Smooth muscle cell of the brain vasculature (primary cell): ENCODE measurements at regions not wholly inside any gene's neighbourhood (a gene's known extent, or its start where the extent isn't known, plus 50 kb on each side); places are given as distances from the start of the nearest gene placed in this dataset.
"Not testable (repeated sequence)": the region's sequence is repeated elsewhere in the genome, so short reads cannot be mapped to it uniquely, and the experiment has no call there.

Source experiments
- DNase-seq: peaks from one replicate; pipeline ENCODE4 v3.0.0-alpha.2; 2012; ENCODE audit warnings: low read depth, low spot score

DNA sequence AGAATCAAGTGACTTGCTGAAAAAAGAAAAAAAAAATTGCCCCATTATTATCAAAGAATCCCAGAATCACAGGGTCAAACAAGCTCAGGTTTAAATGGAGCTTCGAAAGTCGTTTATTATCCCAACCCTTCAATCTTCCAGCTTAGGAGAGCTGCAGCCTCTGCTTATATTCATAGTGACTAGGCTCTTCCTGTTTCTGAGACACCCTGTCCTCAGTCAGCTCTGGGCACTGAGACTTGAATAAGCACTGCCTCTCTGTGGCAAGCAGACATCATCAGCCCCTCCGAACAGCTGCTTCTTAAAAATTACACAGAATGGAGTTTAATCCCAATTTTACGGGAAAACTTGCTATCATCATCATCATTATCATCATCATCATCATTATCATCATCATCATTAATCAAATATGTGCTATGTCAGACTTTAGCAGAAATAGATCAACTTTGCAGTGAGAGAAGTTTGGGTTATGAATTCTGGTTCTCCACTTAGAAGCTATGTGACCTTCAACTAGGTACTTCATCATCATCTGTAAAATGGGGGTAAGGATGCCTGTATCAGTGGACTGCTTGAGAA, 614.0 kb upstream of the SYNCRIP start:
- no peak for DNase-seq

DNA sequence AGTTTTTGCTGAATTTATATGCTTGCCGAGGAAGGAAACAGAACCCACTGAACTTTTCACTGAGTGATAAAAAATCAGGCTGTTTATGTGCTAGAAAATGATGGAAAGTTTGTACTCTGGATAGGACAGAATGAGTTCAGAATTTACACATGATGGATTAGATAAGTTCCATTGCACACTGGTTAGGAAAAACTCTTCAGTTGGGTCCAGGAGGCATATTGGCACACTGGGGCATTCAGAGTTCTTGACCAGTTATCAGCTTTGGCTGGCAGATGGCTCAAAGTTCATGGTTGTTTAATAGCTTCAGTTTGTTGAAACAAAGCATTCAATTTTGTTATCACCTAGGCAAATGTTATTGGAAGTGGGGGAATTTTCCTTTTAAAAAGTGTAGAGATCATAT, 613.3 kb upstream of the SYNCRIP start:
- no peak for DNase-seq

DNA sequence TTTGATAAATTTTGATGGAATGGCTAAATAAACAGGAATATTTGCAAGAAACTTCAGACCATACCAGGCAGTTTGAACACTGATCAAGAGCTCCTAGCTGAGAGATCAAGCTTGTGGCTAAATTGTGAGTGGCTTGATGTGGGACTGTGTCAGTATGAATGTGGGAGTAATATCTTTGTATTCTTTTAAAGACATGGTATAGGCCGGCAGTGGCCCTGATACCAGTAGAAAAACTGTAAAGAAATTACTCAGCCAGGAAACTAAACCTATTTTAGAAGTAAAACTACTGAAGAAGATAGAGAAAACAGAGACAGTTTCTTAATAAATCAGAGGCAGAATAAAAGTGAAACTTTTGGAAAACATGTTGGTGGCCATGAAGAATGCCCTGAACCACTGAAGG, 608.4 kb upstream of the SYNCRIP start:
- no peak for DNase-seq

DNA sequence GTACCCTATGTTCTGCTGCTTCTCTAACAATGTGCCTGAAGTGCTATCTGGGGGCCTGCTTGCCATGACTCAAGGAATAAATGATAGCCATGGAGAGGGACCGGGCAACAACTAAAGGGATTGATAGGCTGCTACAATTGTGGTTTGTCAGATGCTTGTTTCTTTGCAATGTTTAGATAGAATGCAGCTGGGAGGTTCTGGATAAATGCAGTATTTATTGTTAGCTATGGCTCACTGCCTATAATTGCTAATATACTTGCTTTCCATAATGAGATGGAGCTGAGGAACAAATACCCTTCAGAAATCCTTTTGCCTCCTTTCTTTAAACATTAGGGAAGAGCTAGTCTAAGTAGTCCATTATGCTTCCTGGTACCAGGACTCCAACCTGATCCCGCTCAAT, 575.2 kb upstream of the SYNCRIP start:
- no peak for DNase-seq

DNA sequence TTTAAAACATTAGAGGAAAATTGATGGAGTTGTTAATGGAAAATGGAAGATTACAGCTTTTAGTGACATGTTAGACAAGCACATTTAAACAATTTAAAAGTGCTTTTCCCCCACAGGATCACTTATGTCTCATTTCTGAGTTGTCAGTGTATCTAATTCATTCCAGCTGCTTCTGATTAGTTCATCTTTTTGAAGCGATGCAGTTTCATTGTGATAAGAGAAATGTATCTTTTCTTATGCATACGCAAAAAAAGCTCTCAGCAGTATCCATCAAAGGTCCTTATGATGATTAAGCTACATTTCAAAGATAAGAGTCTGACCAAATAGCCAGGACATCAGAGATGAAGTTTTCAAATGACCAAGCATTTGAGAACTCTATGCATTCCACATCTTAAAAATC, 572.6 kb upstream of the SYNCRIP start:
- no peak for DNase-seq

DNA sequence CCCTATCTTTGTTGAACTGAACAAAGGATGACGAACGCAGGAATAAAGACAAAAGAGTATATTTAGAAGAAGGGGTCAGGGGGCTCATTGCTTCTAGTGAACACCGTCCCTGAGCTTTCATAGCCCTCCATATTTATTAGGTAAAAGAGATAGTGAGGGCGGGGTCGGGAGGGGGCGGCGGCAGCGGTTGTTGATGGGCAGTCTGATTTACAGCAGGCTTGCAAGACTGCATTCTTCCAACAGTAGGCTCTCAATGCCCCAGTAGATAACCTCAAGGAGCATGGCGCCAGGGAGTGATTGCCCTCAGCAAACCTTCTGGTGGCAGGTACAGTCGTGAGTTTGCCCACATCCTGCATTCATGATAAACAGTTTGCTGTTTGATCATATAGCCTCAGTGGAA, 563.3 kb upstream of the SYNCRIP start:
- DNase-seq = no peak

DNA sequence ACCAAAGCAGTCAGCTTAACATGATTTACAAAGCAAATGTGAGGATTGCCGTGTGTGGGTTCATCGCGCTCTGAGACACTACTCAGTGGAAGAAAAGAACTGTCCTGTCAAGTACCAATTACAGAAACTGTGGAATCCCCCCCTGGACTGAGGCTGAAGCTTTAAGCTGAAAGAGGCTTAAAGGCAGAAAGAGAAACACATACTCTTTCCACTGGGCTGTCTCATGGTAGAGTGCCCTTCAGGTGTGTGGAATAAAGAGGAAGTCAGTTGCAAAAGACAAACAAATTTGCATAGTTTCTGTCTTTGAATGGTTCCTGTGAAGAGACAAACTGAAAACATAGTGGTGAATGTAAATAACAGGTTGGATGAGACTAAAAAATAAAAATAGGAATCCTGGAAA, 560.4 kb upstream of the SYNCRIP start:
- no peak for DNase-seq

DNA sequence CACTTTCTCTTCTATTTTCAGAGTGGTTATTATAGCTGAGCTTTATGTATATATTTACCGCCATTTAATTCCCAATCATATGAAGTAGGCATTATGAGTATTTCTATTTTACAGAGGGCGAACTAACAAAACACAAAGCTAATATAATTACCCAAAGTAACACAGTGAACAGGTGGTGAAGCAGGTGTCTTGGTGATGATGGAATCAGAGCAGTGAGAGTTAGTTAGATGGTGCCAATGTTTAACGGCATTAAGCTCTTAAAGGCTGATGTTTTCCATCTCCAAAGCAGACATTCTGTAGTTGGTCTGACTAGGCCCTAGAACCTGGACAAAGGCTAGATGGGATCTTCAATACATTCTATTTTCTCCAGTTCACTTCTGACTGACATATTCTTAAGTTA, 551.1 kb upstream of the SYNCRIP start:
- no peak for DNase-seq

DNA sequence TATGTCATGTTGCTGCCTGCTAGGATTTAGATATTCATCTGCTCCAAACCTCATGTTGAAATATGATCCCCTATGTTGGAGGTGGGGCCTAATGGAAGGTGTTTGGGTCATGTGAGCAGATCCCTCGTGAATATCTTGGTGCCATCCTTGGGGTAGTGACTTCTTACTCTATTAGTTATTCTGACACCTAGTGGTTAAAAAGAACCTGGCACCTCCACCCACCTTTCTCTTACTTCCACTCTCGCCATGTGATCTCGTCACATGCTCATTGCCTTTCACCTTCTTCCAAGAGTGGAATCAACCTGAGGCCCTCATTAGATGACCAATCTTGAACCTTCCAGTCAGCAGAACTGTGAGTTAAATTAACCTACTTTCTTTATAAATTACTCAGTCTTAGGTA, 549.4 kb upstream of the SYNCRIP start:
- no peak for DNase-seq

DNA sequence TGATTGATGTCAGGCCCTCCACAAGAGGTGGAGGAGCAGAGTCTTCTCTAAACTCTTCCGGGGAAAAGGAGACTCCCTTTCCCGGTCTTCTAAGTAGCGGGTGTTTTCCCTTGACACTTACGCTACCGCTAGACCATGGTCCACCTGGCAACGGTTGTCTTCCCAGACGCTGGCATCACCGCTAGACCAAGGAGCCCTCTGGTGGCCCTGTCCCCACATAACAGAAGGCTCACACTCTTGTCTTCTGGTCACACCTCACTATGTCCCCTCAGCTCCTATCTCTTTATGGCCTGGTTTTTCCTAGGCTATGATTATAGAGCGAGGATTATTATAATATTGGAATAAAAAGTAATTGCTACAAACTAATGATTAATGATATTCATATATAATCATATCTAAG, 532.5 kb upstream of the SYNCRIP start:
- not testable (repeated sequence) for DNase-seq

DNA sequence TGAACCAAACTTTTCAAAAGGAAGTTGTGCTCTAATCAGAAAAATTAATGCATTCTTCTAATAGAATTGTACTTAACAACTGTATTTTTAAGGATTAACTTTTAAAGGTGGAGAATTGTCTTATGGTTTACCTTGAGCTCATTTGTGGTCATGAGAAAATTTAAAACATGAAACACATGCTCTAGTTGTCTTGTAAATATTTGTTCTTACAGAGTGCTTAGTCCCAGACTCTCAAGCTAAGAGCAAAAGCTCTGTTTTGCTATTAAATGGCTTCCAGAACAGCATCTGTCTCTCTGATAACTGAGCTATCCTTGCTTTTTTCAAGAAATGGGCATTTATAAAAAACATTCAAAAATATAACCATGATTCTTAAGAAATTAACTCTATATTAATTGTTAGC, 512.2 kb upstream of the SYNCRIP start:
- no peak for DNase-seq

DNA sequence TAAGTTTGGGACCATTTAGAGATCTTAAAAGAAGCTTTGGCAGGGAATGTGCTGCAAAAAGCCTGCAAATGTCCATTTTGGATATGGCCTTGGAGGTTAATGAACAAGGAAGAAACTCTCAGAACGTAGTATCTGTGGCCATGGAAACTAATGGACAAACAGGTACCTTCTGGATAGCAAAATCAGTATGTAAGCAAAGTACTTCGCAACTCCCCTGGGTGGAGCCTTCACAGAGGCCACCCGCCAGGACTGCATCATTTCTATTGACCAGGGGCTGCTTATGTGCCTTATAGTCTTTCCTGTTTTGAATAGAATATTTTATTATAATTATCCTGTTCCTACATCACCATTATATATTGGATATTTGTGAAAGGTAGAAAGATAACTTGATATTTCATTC, 510.8 kb upstream of the SYNCRIP start:
- no peak for DNase-seq

DNA sequence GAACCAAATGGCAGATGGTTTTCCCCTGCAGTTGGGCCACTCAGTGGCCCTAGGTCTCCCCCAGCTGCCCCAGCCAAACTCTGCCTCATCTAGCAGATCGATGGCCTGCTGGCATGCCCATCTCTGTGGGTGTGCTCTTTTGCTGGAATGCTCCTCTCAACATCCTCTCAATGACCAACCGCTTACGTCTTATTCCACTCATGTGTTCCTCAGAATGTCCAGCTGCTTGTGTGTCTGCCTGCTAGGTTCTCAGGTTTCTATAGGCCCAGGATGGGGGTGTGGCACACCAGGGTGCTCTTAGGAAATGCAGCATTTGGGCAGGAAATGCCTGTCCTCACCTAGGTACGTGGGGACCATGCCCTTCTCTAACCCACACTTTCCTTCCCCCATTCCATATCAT, 509.9 kb upstream of the SYNCRIP start:
- DNase-seq = no peak

DNA sequence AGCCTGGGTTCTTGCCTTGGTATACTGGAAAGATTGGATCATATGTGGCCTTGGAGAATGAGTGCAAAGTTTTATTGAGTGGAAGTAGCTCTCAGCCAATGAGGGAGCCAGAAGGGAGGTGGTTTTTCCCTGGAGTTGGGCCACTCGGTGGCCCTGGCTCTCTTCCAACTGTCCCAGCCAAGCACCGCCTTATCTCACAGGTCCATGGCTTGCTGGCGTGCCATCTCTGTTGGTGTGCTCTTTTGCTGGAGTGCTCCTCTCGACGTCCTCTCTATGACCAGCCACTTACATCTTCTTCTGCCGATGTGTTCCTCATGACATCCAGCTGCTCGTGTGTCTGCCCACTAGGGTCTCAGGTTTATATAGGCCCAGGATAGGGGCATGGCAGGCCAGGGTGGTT, 505.9 kb upstream of the SYNCRIP start:
- DNase-seq = no peak

DNA sequence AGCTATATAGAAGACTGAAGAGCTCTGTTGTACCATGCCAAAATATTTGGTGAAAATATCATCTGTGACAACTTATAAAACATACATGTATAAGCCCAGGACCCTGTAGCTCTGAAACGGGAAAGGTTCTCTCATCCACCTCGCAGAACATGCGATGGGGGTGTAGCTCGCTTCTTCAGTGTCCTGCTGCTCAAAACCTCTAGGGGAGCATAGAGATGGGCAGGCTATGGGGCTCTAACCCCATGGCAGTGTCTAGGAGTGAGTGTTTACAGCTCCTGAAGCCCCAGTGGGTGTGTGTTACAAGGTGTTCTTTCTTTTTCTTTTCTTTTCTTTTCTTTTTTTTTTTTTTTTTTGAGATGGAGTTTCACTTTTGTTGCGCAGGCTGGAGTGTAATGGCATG, 505.2 kb upstream of the SYNCRIP start:
- no peak for DNase-seq

DNA sequence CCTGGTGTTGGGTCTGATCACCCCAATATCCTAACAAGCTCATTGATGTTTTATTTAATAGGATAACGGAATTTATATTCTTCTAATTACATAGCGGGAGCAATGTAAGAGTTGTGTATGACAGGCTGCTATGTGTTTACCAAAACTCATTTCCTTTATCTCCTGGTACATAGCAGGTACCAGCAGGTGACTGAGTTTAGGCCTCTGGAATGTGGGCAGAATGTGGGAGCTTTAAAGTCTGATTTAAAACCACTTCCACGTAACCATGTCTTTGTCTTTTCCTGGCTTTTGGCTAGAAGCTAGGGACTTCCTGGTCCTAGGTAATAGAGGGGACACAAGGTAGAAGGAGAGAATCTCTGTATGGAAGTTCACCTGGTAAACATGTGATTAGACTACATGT, 504.6 kb upstream of the SYNCRIP start:
- DNase-seq = no peak

DNA sequence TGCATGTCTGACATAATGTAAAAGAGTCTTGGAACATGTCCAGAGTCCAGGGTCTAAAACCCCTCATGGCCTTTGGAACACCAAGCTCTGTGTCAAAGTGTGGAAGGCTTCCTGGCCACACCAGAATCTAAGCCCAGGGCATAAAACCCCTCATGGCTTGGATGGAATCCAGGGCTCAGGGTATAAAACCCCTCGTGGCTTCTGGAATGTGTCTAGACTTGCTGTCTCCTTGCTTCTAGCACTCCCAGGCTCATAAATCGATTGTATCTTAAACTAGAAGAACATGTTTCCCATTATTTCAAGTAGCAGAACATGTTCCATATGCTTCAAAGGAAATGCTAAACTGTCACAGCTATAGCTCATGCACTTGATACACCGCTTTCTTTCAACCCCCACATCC, 504.1 kb upstream of the SYNCRIP start:
- not testable (repeated sequence) for DNase-seq

DNA sequence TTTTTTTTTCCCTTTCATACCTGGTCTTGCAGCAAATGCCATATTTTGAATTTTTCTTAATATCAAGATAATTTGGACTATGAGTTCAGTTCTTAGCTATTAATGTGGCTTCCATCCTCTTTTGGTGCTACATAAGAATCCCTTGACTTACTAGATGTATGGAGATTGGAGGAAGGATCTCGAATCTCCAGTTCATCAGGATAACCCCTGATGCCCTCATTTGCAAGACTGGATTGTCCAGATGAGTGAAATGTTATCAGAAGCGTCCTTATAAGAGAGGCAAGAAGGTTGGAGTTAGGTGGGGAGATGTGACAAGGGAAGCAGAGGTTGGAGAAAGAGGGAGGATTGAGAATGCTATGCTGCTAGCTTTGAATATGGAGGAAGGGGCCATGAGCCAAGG, 499.6 kb upstream of the SYNCRIP start:
- DNase-seq = no peak

DNA sequence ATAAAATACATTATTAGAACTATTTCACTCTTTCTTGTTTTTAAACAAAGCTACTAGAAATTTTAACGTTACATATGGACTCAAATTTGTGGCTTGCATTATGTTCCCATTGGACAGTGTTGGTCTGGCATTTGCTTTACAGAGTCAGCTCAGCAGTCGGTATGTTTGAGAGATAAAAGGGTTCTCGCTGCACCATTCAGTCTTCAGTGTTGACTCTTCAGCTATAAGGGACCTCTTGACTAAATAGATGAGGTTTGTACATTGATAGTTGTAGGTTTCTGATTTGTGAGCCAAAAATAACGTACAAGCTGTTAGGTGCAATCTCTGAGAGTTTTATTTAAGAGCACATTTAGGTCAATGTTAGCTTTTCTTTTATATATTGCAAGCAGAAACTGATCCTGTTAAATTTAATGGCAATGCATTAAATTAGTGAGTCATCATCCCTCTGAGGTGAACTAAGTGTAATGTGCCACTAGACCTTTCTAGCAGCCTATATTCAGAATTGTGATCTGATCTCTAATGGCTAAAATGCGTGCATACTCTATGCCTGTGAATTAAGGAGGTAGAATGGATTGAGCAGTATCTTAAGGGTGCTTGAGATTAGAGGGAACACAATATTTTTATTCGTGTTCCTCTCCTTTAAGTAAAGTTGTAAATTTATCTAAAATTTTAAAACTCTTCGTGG, 485.6 kb upstream of the SYNCRIP start:
- no peak for DNase-seq

DNA sequence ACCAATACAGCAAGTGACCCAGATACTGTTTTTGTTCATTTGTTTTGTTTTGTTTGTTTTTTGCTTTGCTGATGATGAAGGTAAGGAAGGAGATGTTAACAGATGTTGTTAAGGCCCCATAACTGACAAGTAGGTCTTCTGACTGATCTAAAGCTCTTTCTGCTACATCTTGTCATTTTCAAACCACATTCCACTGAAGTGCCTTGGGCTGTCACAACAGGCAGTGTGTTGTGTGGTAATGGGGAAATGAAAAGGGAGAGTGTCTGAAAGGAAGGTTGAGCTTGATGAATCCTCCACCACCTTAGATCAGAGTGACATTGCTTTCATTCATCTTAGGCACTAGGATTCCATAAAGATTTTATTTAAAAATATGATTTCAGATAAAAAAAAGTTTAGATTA, 479.4 kb upstream of the SYNCRIP start:
- DNase-seq = no peak

DNA sequence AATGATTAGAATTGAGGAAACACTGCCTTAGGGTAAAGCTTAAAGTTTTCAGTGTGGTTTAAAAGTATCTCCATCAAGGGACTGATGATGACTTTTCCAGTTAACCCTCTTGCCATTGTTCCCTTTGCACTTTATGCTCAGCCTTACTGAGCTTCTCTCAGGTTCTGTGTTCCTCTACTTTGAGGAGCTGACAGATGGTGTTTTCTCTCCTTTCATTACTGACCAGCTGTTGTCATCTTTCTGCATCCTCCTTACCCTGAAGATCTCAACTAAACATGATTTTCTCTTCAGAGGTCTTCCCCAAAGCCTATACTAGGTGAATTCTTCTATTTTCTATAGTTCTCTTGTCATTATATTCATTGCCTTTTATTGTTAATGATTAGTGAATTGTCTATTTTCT, 475.6 kb upstream of the SYNCRIP start:
- no peak for DNase-seq

DNA sequence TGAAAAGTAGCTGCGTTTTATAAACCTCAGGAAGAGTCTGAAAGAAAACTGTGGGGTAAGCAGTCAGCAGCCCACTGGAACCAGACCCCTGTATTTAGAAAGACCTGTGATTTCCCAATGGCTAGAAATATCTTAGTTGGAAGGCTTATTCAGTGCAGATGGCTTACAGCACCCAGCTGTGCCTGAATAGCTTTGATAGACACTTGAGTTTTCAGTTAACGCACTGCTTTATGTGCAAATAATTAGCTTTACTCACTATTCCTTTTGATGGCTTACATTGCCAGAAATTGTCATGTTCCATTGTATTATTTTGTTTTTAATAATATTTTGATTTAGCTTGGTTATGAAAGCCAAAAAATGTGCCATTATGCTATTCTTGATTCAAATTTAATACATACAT, 465.3 kb upstream of the SYNCRIP start:
- no peak for DNase-seq

DNA sequence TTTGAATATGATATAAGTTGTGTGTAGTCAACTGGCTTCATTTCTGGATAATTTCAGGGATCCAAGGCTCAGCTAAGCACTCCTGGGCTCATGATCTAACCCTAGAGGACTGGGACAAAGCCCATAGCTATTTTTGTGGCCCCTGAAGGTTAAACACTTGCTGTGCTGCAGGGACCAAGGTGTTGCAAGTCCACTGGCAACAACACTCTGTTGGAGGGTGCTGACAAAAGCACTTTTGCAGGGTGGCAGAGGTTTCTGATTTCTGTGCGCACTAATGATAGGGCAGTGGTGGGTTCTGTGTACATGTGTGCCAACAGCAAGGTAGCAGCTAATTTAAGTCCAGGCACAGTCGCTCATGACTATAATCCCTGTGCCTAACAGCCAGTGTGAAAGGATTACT, 445.3 kb upstream of the SYNCRIP start:
- DNase-seq = no peak

DNA sequence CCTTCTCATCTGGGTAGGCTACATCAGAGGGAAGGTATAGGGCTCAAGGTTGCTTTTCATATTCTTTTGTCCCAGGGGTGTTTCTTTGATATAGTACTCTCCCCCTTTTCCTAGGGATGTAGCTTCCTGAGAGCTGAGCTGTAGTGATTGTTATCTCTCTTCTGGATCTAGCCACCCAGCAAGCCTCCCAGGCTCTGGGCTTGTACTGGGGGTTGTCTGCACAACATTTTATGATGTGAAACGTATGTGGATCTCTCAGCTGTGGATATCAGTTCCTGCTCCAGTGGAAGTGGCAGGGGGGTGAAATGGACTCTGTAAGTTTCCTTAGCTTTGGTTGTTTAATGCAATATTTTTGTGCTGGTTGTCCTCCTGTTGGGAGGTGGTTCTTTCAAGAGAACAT, 437.3 kb upstream of the SYNCRIP start:
- no peak for DNase-seq
